Trophoblast cell (in vitro differentiated cells and primary cell): ENCODE measurements at regions not wholly inside any gene's neighbourhood (a gene's known extent, or its start where the extent isn't known, plus 50 kb on each side); places are given as distances from the start of the nearest gene placed in this dataset.

Experiments
- DNase-seq, 2 donors: peaks; one replicate each; pipeline ENCODE4 v3.0.0-alpha.2; 2016
- H2AFZ ChIP-seq: 2 replicates; pipeline ENCODE4 v1.6.1; 2013; ENCODE audit warnings: low read length, moderate library complexity, mild to moderate bottlenecking; ENCODE audit not compliant: insufficient read depth, poor library complexity
- H2AK5ac ChIP-seq: 2 replicates; pipeline ENCODE4 v1.6.1; 2013; ENCODE audit warnings: mild to moderate bottlenecking, low read length
- H2BK120ac ChIP-seq: 2 replicates; pipeline ENCODE4 v1.6.1; 2013; ENCODE audit warnings: low read length, mild to moderate bottlenecking, moderate library complexity; ENCODE audit not compliant: insufficient read depth, poor library complexity
- H2BK12ac ChIP-seq: 2 replicates; pipeline ENCODE4 v1.6.1; 2013; ENCODE audit warnings: mild to moderate bottlenecking, low read length, moderate library complexity
- H2BK5ac ChIP-seq: 2 replicates; pipeline ENCODE4 v1.6.1; 2013; ENCODE audit warnings: low read length, low read depth, moderate library complexity, mild to moderate bottlenecking; ENCODE audit not compliant: poor library complexity
- H3K14ac ChIP-seq: 2 replicates; pipeline ENCODE4 v1.6.1; 2013; ENCODE audit warnings: mild to moderate bottlenecking, low read length
- H3K18ac ChIP-seq: 2 replicates; pipeline ENCODE4 v1.6.1; 2013; ENCODE audit warnings: mild to moderate bottlenecking, low read length
- H3K23ac ChIP-seq: 2 replicates; pipeline ENCODE4 v1.6.1; 2013; ENCODE audit warnings: low read length
- H3K27ac ChIP-seq: 2 replicates; pipeline ENCODE4 v1.5.1; 2013; ENCODE audit warnings: low read depth, mild to moderate bottlenecking, inconsistent platforms, low read length, moderate library complexity
- H3K27me3 ChIP-seq: 2 replicates; pipeline ENCODE4 v1.6.1; 2013; ENCODE audit warnings: inconsistent platforms, mild to moderate bottlenecking, low read length, moderate library complexity; ENCODE audit not compliant: insufficient read depth
- H3K36me3 ChIP-seq, 2 experiments: 1 replicate in 1 of 2; 2 replicates in 1 of 2; pipeline ENCODE4 v1.6.1; 2013; ENCODE audit warnings: low read length in 2 of 2, mild to moderate bottlenecking in 2 of 2, moderate library complexity in 1 of 2; ENCODE audit not compliant: insufficient read depth in 2 of 2, control insufficient read depth in 1 of 2
- H3K4ac ChIP-seq: 2 replicates; pipeline ENCODE4 v1.6.1; 2013; ENCODE audit warnings: low read depth, mild to moderate bottlenecking, low read length, moderate library complexity
- H3K4me1 ChIP-seq, 2 experiments: 1 replicate in 1 of 2; 2 replicates in 1 of 2; pipeline ENCODE4 v1.6.1; 2013; ENCODE audit warnings: low read length in 2 of 2, mild to moderate bottlenecking in 2 of 2, moderate library complexity in 1 of 2; ENCODE audit not compliant: insufficient read depth in 2 of 2, control insufficient read depth in 1 of 2
- H3K4me2 ChIP-seq: 2 replicates; pipeline ENCODE4 v1.6.1; 2013; ENCODE audit warnings: inconsistent platforms, mild to moderate bottlenecking, low read length, moderate library complexity
- H3K4me3 ChIP-seq: 2 replicates; pipeline ENCODE4 v1.5.1; 2013; ENCODE audit warnings: mild to moderate bottlenecking, low read depth, low read length, inconsistent platforms
- H3K79me1 ChIP-seq: one replicate; pipeline ENCODE4 v1.6.1; 2013; ENCODE audit warnings: low read length
- H3K79me2 ChIP-seq: 2 replicates; pipeline ENCODE4 v1.6.1; 2013; ENCODE audit warnings: low read length, mild to moderate bottlenecking; ENCODE audit not compliant: control insufficient read depth, insufficient read depth, poor library complexity
- H3K9ac ChIP-seq: 2 replicates; pipeline ENCODE4 v1.6.1; 2013; ENCODE audit warnings: mild to moderate bottlenecking, low read length
- H3K9me3 ChIP-seq: 2 replicates; pipeline ENCODE4 v1.6.1; 2013; ENCODE audit warnings: low read depth, mild to moderate bottlenecking, control low read depth, inconsistent platforms, low read length; ENCODE audit not compliant: insufficient read depth
- H4K12ac ChIP-seq: 2 replicates; pipeline ENCODE4 v1.6.1; 2013; ENCODE audit warnings: low read depth, mild to moderate bottlenecking, low read length, moderate library complexity
- H4K8ac ChIP-seq: 2 replicates; pipeline ENCODE4 v1.6.1; 2013; ENCODE audit warnings: low read depth, mild to moderate bottlenecking, low read length, moderate library complexity
- H4K91ac ChIP-seq: one replicate; pipeline ENCODE4 v1.6.1; 2013; ENCODE audit warnings: low read depth, mild to moderate bottlenecking, low read length, moderate library complexity
- WGBS: extraction: QIAGEN DNeasy Blood & Tissue Kit; methylation state at CpG from one replicate; pipeline ENCODE4 v1.1.7; 2013; ENCODE audit warnings: missing lambda C conversion rate; ENCODE audit not compliant: insufficient read length, insufficient coverage; ENCODE audit errors: extremely low coverage; 5-methylcytosine and 5-hydroxymethylcytosine counted together

- no peak overlapping the region for H3K27ac ChIP-seq
- H3K9ac ChIP-seq: no peak overlapping the region
- H3K79me2 ChIP-seq: no peaks in the 10 kb centered on the region
- H2AK5ac ChIP-seq: no peak overlapping the region
- H3K9me3 ChIP-seq: no peaks in the 10 kb centered on the region
- no peaks in the 10 kb centered on the region for H3K36me3 ChIP-seq
- no peak for DNase-seq
- no peak overlapping the region for H4K91ac ChIP-seq
- H4K8ac ChIP-seq: no peak overlapping the region
- H3K4me2 ChIP-seq: no peak overlapping the region
- no peak overlapping the region for H3K4me3 ChIP-seq
- no CpG with 5 or more reads among the region's 9 CpGs for WGBS
- H3K23ac ChIP-seq: no peak overlapping the region
- no peak overlapping the region for H3K18ac ChIP-seq
- H3K27me3 ChIP-seq: no peaks in the 10 kb centered on the region
- H2BK120ac ChIP-seq: no peak overlapping the region
- H3K4me1 ChIP-seq: no peaks in the 10 kb centered on the region
- H3K79me1 ChIP-seq: no peaks in the 10 kb centered on the region
- H2AFZ ChIP-seq: no peak overlapping the region
- no peak overlapping the region for H2BK12ac ChIP-seq
- no peak overlapping the region for H4K12ac ChIP-seq
- H3K4ac ChIP-seq: no peak overlapping the region
- H3K14ac ChIP-seq: no peak overlapping the region
- no peak overlapping the region for H2BK5ac ChIP-seq
Measured at GRCh38 chr16:50979806-50980620, 171.1 kb downstream of the SALL1 start.

- Histone ChIP-seq H3K9ac (no peak overlapping the region), H3K4me3 (no peak overlapping the region), H4K8ac (no peak overlapping the region), H2BK12ac (no peak overlapping the region), H3K36me3 (no peaks in the 10 kb centered on the region), H2AFZ (no peak overlapping the region), H4K12ac (no peak overlapping the region), H3K4ac (no peak overlapping the region), H3K4me2 (no peak overlapping the region), H3K27ac (no peak overlapping the region), H3K9me3 (peaks cover 2% of the 10 kb centered on the region), H2AK5ac (no peak overlapping the region), H3K79me1 (no peaks in the 10 kb centered on the region), H3K27me3 (no peaks in the 10 kb centered on the region), H3K23ac (no peak overlapping the region), H3K79me2 (no peaks in the 10 kb centered on the region), H2BK120ac (no peak overlapping the region), H3K4me1 (no peaks in the 10 kb centered on the region), H3K14ac (no peak overlapping the region), H3K18ac (no peak overlapping the region), H4K91ac (no peak overlapping the region), H2BK5ac (no peak overlapping the region)
- WGBS: no CpG with 5 or more reads among the region's 11 CpGs
- DNase-seq: no peak
Measured at GRCh38 chr16:50977138-50977537, 173.9 kb downstream of the SALL1 start.

- WGBS: no CpG with 5 or more reads among the region's 6 CpGs
- no peak overlapping the region for H3K27ac ChIP-seq
Measured at GRCh38 chr16:50974438-50975036, 176.5 kb downstream of the SALL1 start.

GRCh38 chr16:50972876-50973275 lies 178.2 kb downstream of the SALL1 start:
- H2BK120ac ChIP-seq: no peak overlapping the region
- no peak overlapping the region for H3K27ac ChIP-seq
- no peak overlapping the region for H3K23ac ChIP-seq
- no CpG with 5 or more reads among the region's 2 CpGs for WGBS
- no peak overlapping the region for H4K8ac ChIP-seq
- H3K36me3 ChIP-seq: no peaks in the 10 kb centered on the region
- H4K12ac ChIP-seq: no peak overlapping the region
- no peak overlapping the region for H3K18ac ChIP-seq
- H2BK12ac ChIP-seq: no peak overlapping the region
- no peak overlapping the region for H3K4ac ChIP-seq
- H3K4me1 ChIP-seq: no peaks in the 10 kb centered on the region
- no peak overlapping the region for H2AFZ ChIP-seq
- no peak overlapping the region for H2AK5ac ChIP-seq
- no peak for DNase-seq
- H2BK5ac ChIP-seq: no peak overlapping the region
- H3K4me3 ChIP-seq: peak overlapping the region; percentile 10
- peak overlapping the region; percentile 46 for H3K9ac ChIP-seq
- H3K27me3 ChIP-seq: no peaks in the 10 kb centered on the region
- no peaks in the 10 kb centered on the region for H3K79me1 ChIP-seq
- H3K9me3 ChIP-seq: peaks cover 2% of the 10 kb centered on the region
- H4K91ac ChIP-seq: no peak overlapping the region
- no peaks in the 10 kb centered on the region for H3K79me2 ChIP-seq
- H3K14ac ChIP-seq: no peak overlapping the region
- H3K4me2 ChIP-seq: no peak overlapping the region

More at GRCh38 chr16:50974438-50975036, 176.5 kb downstream of the SALL1 start:
- Histone ChIP-seq H3K23ac (no peak overlapping the region), H3K18ac (no peak overlapping the region), H2BK120ac (no peak overlapping the region), H3K4ac (no peak overlapping the region), H3K9ac (no peak overlapping the region), H2AFZ (no peak overlapping the region), H3K4me3 (no peak overlapping the region), H3K36me3 (no peaks in the 10 kb centered on the region), H2BK12ac (no peak overlapping the region), H3K79me1 (no peaks in the 10 kb centered on the region), H3K9me3 (peaks cover 2% of the 10 kb centered on the region), H4K12ac (no peak overlapping the region), H4K8ac (no peak overlapping the region), H2BK5ac (no peak overlapping the region), H3K79me2 (no peaks in the 10 kb centered on the region), H2AK5ac (no peak overlapping the region), H3K4me2 (no peak overlapping the region), H4K91ac (no peak overlapping the region), H3K4me1 (no peaks in the 10 kb centered on the region), H3K27me3 (no peaks in the 10 kb centered on the region), H3K14ac (no peak overlapping the region)
- no peak for DNase-seq
